ENCODE measurements at regions not wholly inside any gene's neighbourhood (a gene's known extent, or its start where the extent isn't known, plus 50 kb on each side); places are given as distances from the start of the nearest gene placed in this dataset.

- intact Hi-C loops (cut with DNase I), result no loop called here
- Histone ChIP-seq H3K9me3 (no peaks in the 10 kb centered on the region), H3K4me1 (no peaks in the 10 kb centered on the region), H3K27me3 (ENCODE audit: insufficient read depth in 3 of 3, low read length in 2 of 3) (no peaks in the 10 kb centered on the region), H3K27ac (no peak overlapping the region), H3K36me3 (ENCODE audit: insufficient read depth in 1 of 2, low read depth in 1 of 2) (no peaks in the 10 kb centered on the region), H3K4me3 (no peak overlapping the region)
- DNase-seq (no peak), ATAC-seq (no peak)
- TF ChIP-seq, protein P1, sequence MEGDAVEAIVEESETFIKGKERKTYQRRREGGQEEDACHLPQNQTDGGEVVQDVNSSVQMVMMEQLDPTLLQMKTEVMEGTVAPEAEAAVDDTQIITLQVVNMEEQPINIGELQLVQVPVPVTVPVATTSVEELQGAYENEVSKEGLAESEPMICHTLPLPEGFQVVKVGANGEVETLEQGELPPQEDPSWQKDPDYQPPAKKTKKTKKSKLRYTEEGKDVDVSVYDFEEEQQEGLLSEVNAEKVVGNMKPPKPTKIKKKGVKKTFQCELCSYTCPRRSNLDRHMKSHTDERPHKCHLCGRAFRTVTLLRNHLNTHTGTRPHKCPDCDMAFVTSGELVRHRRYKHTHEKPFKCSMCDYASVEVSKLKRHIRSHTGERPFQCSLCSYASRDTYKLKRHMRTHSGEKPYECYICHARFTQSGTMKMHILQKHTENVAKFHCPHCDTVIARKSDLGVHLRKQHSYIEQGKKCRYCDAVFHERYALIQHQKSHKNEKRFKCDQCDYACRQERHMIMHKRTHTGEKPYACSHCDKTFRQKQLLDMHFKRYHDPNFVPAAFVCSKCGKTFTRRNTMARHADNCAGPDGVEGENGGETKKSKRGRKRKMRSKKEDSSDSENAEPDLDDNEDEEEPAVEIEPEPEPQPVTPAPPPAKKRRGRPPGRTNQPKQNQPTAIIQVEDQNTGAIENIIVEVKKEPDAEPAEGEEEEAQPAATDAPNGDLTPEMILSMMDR (IDR thresholded peaks at IDR 0.05), result no peak
- WGBS, 3 donors, result 49 to 54% (median 49%) methylated on average over 3 of the region's 3 CpGs
Measured at GRCh38 chr6:55943329-55943728, 67.9 kb upstream of the BMP5 start.

- WGBS, 3 donors, result 83 to 88% (median 85%) methylated on average over 2 of the region's 2 CpGs
- Histone ChIP-seq H3K36me3 (ENCODE audit: insufficient read depth in 1 of 2, low read depth in 1 of 2) (no peaks in the 10 kb centered on the region), H3K4me3 (no peak overlapping the region), H3K9me3 (no peaks in the 10 kb centered on the region), H3K27ac (no peak overlapping the region), H3K27me3 (ENCODE audit: insufficient read depth in 3 of 3, low read length in 2 of 3) (no peaks in the 10 kb centered on the region), H3K4me1 (no peaks in the 10 kb centered on the region)
- DNase-seq, result no peak
- ATAC-seq, result no peak
- intact Hi-C loops (cut with DNase I), result no loop called here
- TF ChIP-seq, protein P1 (IDR thresholded peaks at IDR 0.05), result no peak
Measured at GRCh38 chr6:55941702-55942101, 66.3 kb upstream of the BMP5 start.

DNA sequence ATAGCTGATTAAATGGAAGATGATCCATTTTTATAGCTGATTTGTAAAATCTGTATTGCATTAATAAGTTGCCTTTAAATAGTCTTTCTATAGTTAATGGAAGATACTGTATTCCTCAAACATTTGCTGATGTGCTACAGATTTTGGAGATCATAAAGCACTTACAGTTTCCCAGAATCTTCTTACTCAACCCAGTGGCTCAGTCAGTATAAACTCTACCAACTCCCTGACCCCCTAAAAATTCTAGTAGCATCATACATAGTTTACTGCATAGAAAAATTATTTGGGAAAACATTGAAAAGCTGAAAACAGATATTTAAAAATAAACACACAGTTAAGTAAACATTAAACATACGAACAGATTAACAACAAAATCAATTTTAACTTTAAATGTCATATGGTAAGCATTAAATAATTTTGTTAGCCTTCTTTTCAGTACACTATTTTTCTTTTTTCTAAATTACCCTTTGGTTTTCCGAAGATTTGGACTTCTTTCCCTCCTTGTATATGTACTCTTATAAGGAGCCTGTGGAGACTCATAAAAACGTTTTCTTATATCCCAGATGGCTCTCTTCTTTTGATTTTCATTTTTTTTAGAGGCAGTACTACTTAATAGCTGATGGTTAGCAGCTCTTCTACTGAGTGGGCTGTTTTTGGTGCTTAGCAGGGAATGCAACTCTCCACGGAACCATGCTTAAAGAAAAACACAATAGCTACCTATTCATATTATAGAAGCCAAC, 62.7 kb upstream of the BMP5 start:
- 57 to 69% (median 64%) methylated on average over 4 of the region's 4 CpGs for WGBS, 3 donors
- no peak for ATAC-seq
- H3K4me3 ChIP-seq, result no peak overlapping the region
- H3K4me1 ChIP-seq, result no peaks in the 10 kb centered on the region
- H3K9me3 ChIP-seq, result no peaks in the 10 kb centered on the region
- TF ChIP-seq, protein P1 (IDR thresholded peaks at IDR 0.05), result no peak
- no peaks in the 10 kb centered on the region for H3K27me3 ChIP-seq (ENCODE audit: insufficient read depth in 3 of 3, low read length in 2 of 3)
- H3K27ac ChIP-seq, result no peak overlapping the region
- intact Hi-C loops (cut with DNase I), result no loop called here
- H3K36me3 ChIP-seq (ENCODE audit: insufficient read depth in 1 of 2, low read depth in 1 of 2), result no peaks in the 10 kb centered on the region
- DNase-seq, result no peak

DNA sequence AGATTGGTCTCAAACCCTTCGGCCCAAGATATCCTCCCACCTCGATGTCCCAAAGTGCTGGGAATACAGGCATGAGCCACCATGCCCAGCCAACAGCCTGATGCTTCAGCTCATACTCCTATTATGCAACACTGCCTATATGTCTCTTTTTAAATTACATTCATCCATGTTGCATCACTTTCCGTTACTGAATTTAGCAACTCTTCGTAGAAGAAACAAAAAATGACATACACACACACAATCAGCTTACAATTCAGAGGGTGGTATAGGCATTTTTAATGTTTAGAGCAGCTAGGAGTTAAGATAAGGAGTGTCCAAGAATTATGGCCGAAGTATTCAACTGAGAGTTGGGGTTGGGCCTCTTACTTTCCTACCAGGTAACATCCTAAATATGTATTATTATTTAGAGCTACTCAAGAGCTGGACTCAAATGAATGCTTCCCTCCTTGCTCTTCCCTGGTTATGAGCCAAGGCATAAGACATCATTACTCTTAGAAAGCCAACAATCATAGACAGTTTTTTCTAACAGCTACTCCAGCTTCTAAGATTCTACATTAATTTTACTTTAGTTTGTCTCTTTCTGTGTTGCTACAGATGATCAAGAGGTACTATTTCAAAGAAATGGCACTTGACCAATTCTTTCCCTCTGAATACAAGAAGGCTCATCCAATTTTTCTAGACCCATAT, 62.0 kb upstream of the BMP5 start:
- 89 to 91% (median 89%) methylated on average over 5 of the region's 5 CpGs for WGBS, 3 donors
- Histone ChIP-seq H3K36me3 (ENCODE audit: insufficient read depth in 1 of 2, low read depth in 1 of 2) (no peaks in the 10 kb centered on the region), H3K27ac (no peak overlapping the region), H3K9me3 (no peaks in the 10 kb centered on the region), H3K4me3 (no peak overlapping the region), H3K4me1 (no peaks in the 10 kb centered on the region), H3K27me3 (ENCODE audit: insufficient read depth in 3 of 3, low read length in 2 of 3) (no peaks in the 10 kb centered on the region)
- DNase-seq (no peak), ATAC-seq (no peak)
- intact Hi-C loops (cut with DNase I), result no loop called here
- TF ChIP-seq, protein P1 (IDR thresholded peaks at IDR 0.05), result no peak

Data from psoas muscle (tissue), 7 donors.